VCaP (cell line): ENCODE measurements at regions not wholly inside any gene's neighbourhood (a gene's known extent, or its start where the extent isn't known, plus 50 kb on each side); places are given as distances from the start of the nearest gene placed in this dataset.

Source experiments
- H3K27ac ChIP-seq: fragments of 450-650 bp; 2 replicates; pipeline ENCODE4 v1.5.1; 2017
- TF ChIP-seq, protein P1 (sequence below): fragments of 450-650 bp; conservative IDR thresholded peaks from 2 replicates; pipeline ENCODE4 v1.5.1; 2017; ENCODE audit warnings: mild to moderate bottlenecking, moderate library complexity

DNA sequence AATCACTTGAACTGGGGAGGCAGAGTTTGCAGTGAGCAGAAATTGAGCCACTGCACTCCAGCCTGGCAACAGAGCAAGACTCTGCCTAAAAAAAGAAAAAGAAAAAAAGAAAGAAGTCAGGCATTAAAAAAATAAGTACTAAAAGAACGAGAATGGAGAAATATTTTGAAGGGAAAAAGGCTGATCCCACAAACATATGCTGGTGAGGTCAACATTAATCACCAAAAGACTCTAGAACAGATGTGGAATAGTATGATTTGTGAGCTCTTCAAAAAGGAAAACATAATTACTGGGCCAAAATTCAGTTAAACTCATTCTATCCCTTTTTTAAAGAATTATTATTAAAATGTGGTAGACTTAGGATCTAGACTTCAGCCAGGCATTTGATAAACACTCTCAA is 61.2 kb upstream of the NRSN1 start:
- no peak overlapping the region for H3K27ac ChIP-seq
- TF ChIP-seq, protein P1, sequence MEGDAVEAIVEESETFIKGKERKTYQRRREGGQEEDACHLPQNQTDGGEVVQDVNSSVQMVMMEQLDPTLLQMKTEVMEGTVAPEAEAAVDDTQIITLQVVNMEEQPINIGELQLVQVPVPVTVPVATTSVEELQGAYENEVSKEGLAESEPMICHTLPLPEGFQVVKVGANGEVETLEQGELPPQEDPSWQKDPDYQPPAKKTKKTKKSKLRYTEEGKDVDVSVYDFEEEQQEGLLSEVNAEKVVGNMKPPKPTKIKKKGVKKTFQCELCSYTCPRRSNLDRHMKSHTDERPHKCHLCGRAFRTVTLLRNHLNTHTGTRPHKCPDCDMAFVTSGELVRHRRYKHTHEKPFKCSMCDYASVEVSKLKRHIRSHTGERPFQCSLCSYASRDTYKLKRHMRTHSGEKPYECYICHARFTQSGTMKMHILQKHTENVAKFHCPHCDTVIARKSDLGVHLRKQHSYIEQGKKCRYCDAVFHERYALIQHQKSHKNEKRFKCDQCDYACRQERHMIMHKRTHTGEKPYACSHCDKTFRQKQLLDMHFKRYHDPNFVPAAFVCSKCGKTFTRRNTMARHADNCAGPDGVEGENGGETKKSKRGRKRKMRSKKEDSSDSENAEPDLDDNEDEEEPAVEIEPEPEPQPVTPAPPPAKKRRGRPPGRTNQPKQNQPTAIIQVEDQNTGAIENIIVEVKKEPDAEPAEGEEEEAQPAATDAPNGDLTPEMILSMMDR, result no peak

GRCh38 chr6:24069526-24069925 is 56.5 kb upstream of the NRSN1 start:
- TF ChIP-seq, protein P1, result no peak
- H3K27ac ChIP-seq, result no peak overlapping the region

DNA sequence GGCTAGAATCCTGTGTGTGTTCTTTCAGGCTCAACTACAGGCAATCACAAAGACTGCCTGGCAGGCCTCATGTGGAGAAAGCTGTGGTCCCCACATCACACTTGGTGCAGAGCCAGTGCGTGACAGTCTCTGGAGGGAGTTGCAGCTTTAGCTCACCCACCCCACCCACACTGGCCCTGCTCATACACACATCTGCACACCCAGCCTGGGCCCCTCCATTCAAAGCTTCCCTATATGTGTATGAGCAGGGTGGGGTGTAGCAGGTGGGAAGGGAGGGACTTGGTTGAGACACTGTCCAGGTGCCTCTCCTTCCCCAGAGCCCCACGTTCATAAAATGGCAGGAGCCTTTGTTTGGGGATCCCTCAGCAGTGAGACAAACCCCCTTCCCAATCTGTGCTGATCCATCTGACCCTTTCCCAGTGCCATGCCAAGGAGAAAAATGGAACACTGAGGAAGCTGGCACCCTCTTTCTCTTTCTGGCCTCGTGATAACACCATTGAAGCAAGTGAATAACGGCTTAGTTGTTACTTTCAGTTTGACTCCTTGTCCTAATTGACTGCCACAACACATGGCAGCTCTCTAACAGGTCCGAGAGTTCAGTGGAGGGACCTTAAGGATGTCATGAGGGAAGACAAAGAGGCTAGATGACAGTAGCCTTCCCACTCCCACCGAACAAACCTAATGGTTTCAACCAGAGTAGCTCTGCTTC is 53.8 kb upstream of the NRSN1 start:
- H3K27ac ChIP-seq, result no peak overlapping the region
- TF ChIP-seq, protein P1, result no peak

GRCh38 chr6:24076011-24076410 is 50.0 kb upstream of the NRSN1 start:
- TF ChIP-seq, protein P1, result no peak
- H3K27ac ChIP-seq, result no peak overlapping the region
